Esophagus muscularis mucosa (tissue), 3 donors: ENCODE measurements at regions not wholly inside any gene's neighbourhood (a gene's known extent, or its start where the extent isn't known, plus 50 kb on each side); places are given as distances from the start of the nearest gene placed in this dataset.

ENCODE experiments used
- EP300 ChIP-seq: sonication (generic); formaldehyde crosslinking; IDR thresholded peaks from one replicate; pipeline ENCODE4 v1.6.1; 2017; ENCODE audit warnings: antibody characterized with exemption
- TF ChIP-seq, protein P1 (sequence below), 3 experiments: fragments of 200-600 bp in 2 of 3; fragments of 450-650 bp in 1 of 3; sonication (generic) in 2 of 3; IDR thresholded peaks; one replicate each; pipeline ENCODE4 v1.5.1; 2017 to 2019; ENCODE audit warnings: antibody characterized with exemption in 3 of 3, mild to moderate bottlenecking in 2 of 3, moderate library complexity in 1 of 3

DNA sequence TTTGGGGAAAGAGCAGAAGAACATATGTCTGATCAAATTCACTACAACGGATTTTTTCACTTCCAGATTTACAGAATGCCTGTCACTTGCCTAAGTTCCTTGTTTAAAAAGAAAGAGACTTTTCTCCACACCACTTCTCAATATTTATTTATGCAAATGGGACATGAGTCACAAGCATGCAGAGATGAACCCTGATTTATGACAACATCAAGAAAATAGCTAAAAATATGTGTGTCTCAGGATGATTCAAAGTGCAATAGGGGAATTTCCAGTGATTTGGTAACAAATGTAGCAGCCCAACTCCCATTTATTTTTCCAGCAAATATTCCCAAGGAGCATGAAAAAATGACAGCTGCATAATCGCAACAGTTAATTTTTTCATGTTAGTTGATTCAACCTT lies 180.4 kb upstream of the FAT1 start:
- TF ChIP-seq, protein P1, sequence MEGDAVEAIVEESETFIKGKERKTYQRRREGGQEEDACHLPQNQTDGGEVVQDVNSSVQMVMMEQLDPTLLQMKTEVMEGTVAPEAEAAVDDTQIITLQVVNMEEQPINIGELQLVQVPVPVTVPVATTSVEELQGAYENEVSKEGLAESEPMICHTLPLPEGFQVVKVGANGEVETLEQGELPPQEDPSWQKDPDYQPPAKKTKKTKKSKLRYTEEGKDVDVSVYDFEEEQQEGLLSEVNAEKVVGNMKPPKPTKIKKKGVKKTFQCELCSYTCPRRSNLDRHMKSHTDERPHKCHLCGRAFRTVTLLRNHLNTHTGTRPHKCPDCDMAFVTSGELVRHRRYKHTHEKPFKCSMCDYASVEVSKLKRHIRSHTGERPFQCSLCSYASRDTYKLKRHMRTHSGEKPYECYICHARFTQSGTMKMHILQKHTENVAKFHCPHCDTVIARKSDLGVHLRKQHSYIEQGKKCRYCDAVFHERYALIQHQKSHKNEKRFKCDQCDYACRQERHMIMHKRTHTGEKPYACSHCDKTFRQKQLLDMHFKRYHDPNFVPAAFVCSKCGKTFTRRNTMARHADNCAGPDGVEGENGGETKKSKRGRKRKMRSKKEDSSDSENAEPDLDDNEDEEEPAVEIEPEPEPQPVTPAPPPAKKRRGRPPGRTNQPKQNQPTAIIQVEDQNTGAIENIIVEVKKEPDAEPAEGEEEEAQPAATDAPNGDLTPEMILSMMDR (IDR thresholded peaks at IDR 0.05): no peak
- TF ChIP-seq EP300: no peak
